CD4-positive, alpha-beta T cell (primary cell): ENCODE measurements at regions not wholly inside any gene's neighbourhood (a gene's known extent, or its start where the extent isn't known, plus 50 kb on each side); places are given as distances from the start of the nearest gene placed in this dataset.

ENCODE experiments used
- ATAC-seq: fragments of 200-7000 bp; cut with Tn5 transposase; one replicate; pipeline ENCODE4 v1.10.0; 2022; ENCODE audit warnings: mild to moderate bottlenecking; ENCODE audit not compliant: poor library complexity
- CTCF ChIA-PET: fragments of 350-600 bp; sonication (Branson Sonifier 250); formaldehyde crosslinking; loops from one replicate; lab custom pipeline; 2021; ENCODE audit warnings: antibody characterized with exemption, inconsistent platforms; lab: Charles Lee
- POLR2A ChIA-PET: fragments of 350-600 bp; sonication (Branson Sonifier 250); formaldehyde crosslinking; loops from one replicate; lab custom pipeline; 2021; ENCODE audit warnings: antibody characterized with exemption, inconsistent platforms; lab: Charles Lee
- DNase-seq, 14 experiments: peaks; one replicate each; pipeline ENCODE4 v3.0.0-alpha.2; 2013 to 2020; ENCODE audit warnings: mixed read lengths in 2 of 14
- H3K27ac ChIP-seq, 2 donors: one replicate each; pipeline versions ENCODE4 v1.5.1 to v1.7.0; 2013; ENCODE audit warnings: low read length in 2 of 2, low read depth in 1 of 2, mild to moderate bottlenecking in 1 of 2
- H3K27me3 ChIP-seq, 2 experiments: 1 replicate in 1 of 2; 2 replicates in 1 of 2; pipeline versions ENCODE4 v1.6.1 to v1.7.0; 2013; ENCODE audit warnings: low read length in 2 of 2, control low read depth in 1 of 2, mild to moderate bottlenecking in 1 of 2, moderate library complexity in 1 of 2; ENCODE audit not compliant: insufficient read depth in 2 of 2, control insufficient read depth in 1 of 2
- H3K36me3 ChIP-seq: one replicate; pipeline ENCODE4 v1.6.1; 2013; ENCODE audit warnings: low read length, control low read depth; ENCODE audit not compliant: insufficient read depth
- H3K4me1 ChIP-seq: one replicate; pipeline ENCODE4 v1.6.1; 2013; ENCODE audit warnings: low read length, control low read depth; ENCODE audit not compliant: insufficient read depth
- H3K4me3 ChIP-seq: one replicate; pipeline ENCODE4 v1.5.1; 2013; ENCODE audit warnings: mild to moderate bottlenecking, low read length, moderate library complexity
- H3K9me3 ChIP-seq, 2 experiments: 1 replicate in 1 of 2; 2 replicates in 1 of 2; pipeline versions ENCODE4 v1.6.1 to v1.7.0; 2013; ENCODE audit warnings: low read length in 2 of 2, mild to moderate bottlenecking in 2 of 2, control low read depth in 1 of 2, moderate library complexity in 1 of 2; ENCODE audit not compliant: control insufficient read depth in 1 of 2, insufficient read depth in 1 of 2
- H3K27ac Mint-ChIP-seq: one replicate; pipeline ENCODE4 v1.8.0; 2020; ENCODE audit warnings: mixed read lengths
- H3K27me3 Mint-ChIP-seq: one replicate; pipeline ENCODE4 v1.8.0; 2021; ENCODE audit warnings: mixed read lengths
- H3K36me3 Mint-ChIP-seq: one replicate; pipeline ENCODE4 v1.8.0; 2021; ENCODE audit warnings: low read depth, mixed read lengths
- H3K4me1 Mint-ChIP-seq: one replicate; pipeline ENCODE4 v1.8.0; 2021; ENCODE audit warnings: low read depth, mixed read lengths
- H3K4me3 Mint-ChIP-seq: one replicate; pipeline ENCODE4 v1.8.0; 2020; ENCODE audit warnings: mild to moderate bottlenecking, mixed read lengths
- H3K9me3 Mint-ChIP-seq: one replicate; pipeline ENCODE4 v1.8.0; 2020; ENCODE audit warnings: mixed read lengths
- CTCF ChIP-seq: fragments of 200-600 bp; IDR thresholded peaks from one replicate; pipeline ENCODE4 v1.8.0; 2022; ENCODE audit warnings: antibody characterized with exemption, mild to moderate bottlenecking
- intact Hi-C, 2 experiments: fragments of 100-400 bp; cut with DNase I in 1 of 2; cut with micrococcal nuclease in 1 of 2; formaldehyde crosslinking; loops; one replicate each; pipeline versions ENCODE4 v1.15.1 to v1.9.0; 2023 to 2025; cut with DNase I, micrococcal nuclease

GRCh38 chr11:116059919-116060318 is 555.7 kb upstream of the CADM1 start:
- Mint-ChIP-seq H3K27me3 (peaks cover 18% of the 10 kb centered on the region), H3K27ac (no peak overlapping the region), H3K4me1 (no peaks in the 10 kb centered on the region), H3K4me3 (no peak overlapping the region), H3K9me3 (peaks cover 2% of the 10 kb centered on the region), H3K36me3 (no peaks in the 10 kb centered on the region)
- peaks cover 0 to 4% of the 10 kb centered on the region in 2 experiments for H3K9me3 ChIP-seq
- CTCF ChIA-PET, result no interaction called here
- intact Hi-C loops, result no loop called here
- H3K36me3 ChIP-seq, result no peaks in the 10 kb centered on the region
- TF ChIP-seq CTCF, result no peak
- H3K27ac ChIP-seq, result no peak overlapping the region
- ATAC-seq (no peak), DNase-seq (no peak)
- H3K4me1 ChIP-seq, result no peaks in the 10 kb centered on the region
- POLR2A ChIA-PET, result no interaction called here
- H3K4me3 ChIP-seq, result no peak overlapping the region
- no peaks in the 10 kb centered on the region for H3K27me3 ChIP-seq

- DNase-seq, result no peak
- POLR2A ChIA-PET, result no interaction called here
- H3K36me3 Mint-ChIP-seq, result no peaks in the 10 kb centered on the region
- intact Hi-C loops, result no loop called here
- H3K4me3 Mint-ChIP-seq, result no peak overlapping the region
- peaks cover 2% of the 10 kb centered on the region for H3K9me3 Mint-ChIP-seq
- H3K27ac Mint-ChIP-seq, result no peak overlapping the region
- Histone ChIP-seq H3K4me1 (no peaks in the 10 kb centered on the region), H3K9me3 (peaks cover 0 to 3% of the 10 kb centered on the region in 2 experiments), H3K27me3 (no peaks in the 10 kb centered on the region), H3K36me3 (no peaks in the 10 kb centered on the region), H3K4me3 (no peak overlapping the region), H3K27ac (no peak overlapping the region)
- no peak for TF ChIP-seq CTCF
- H3K4me1 Mint-ChIP-seq, result no peaks in the 10 kb centered on the region
- CTCF ChIA-PET, result no interaction called here
- no peak for ATAC-seq
- peaks cover 5% of the 10 kb centered on the region for H3K27me3 Mint-ChIP-seq
These were observed 552.8 kb upstream of the CADM1 start for GRCh38 chr11:116057000-116057399.

GRCh38 chr11:116055064-116055463 is 550.8 kb upstream of the CADM1 start:
- Histone ChIP-seq H3K4me1 (no peaks in the 10 kb centered on the region), H3K27me3 (no peaks in the 10 kb centered on the region), H3K27ac (no peak overlapping the region), H3K9me3 (peaks cover 0 to 3% of the 10 kb centered on the region in 2 experiments), H3K4me3 (no peak overlapping the region), H3K36me3 (no peaks in the 10 kb centered on the region)
- no peak for TF ChIP-seq CTCF
- intact Hi-C loops, result no loop called here
- ChIA-PET CTCF (no interaction called here), POLR2A (no interaction called here)
- Mint-ChIP-seq H3K4me1 (no peaks in the 10 kb centered on the region), H3K27ac (no peak overlapping the region), H3K27me3 (no peaks in the 10 kb centered on the region), H3K4me3 (no peak overlapping the region), H3K36me3 (no peaks in the 10 kb centered on the region), H3K9me3 (peaks cover 2% of the 10 kb centered on the region)
- no peak for ATAC-seq
- no peak for DNase-seq
